ENCODE measurements at regions not wholly inside any gene's neighbourhood (a gene's known extent, or its start where the extent isn't known, plus 50 kb on each side); places are given as distances from the start of the nearest gene placed in this dataset.

GRCh38 chr20:52410731-52411234 lies 219.2 kb upstream of the ZFP64 start:
- TF ChIP-seq, protein P1, sequence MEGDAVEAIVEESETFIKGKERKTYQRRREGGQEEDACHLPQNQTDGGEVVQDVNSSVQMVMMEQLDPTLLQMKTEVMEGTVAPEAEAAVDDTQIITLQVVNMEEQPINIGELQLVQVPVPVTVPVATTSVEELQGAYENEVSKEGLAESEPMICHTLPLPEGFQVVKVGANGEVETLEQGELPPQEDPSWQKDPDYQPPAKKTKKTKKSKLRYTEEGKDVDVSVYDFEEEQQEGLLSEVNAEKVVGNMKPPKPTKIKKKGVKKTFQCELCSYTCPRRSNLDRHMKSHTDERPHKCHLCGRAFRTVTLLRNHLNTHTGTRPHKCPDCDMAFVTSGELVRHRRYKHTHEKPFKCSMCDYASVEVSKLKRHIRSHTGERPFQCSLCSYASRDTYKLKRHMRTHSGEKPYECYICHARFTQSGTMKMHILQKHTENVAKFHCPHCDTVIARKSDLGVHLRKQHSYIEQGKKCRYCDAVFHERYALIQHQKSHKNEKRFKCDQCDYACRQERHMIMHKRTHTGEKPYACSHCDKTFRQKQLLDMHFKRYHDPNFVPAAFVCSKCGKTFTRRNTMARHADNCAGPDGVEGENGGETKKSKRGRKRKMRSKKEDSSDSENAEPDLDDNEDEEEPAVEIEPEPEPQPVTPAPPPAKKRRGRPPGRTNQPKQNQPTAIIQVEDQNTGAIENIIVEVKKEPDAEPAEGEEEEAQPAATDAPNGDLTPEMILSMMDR (conservative IDR thresholded peaks at IDR 0.05 in 1 of 2, IDR thresholded peaks at IDR 0.05 in 1 of 2; ENCODE audit: low read depth in 1 of 2, low read length in 2 of 2) = no peak
- TF ChIP-seq EZH2 (IDR thresholded peaks at IDR 0.05; ENCODE audit: low read length, missing control alignments) = no peak
